K562 (cell line): ENCODE measurements at regions not wholly inside any gene's neighbourhood (a gene's known extent, or its start where the extent isn't known, plus 50 kb on each side); places are given as distances from the start of the nearest gene placed in this dataset.

Experiments used
- ATAC-seq: fragments of 200-7000 bp; cut with Tn5 transposase; 3 replicates; pipeline ENCODE4 v1.9.1; 2020; ENCODE audit warnings: moderate library complexity
- BruUV-seq: library from RNA; stranded (reverse); fragments of 400-500 nt; replicated peaks from 2 replicates; lab custom pipeline; 2021; lab: Mats Ljungman, UMichigan
- CTCF ChIA-PET: fragments of 300-600 bp; formaldehyde crosslinking; extraction: SDS; loops from one replicate; lab custom pipeline; 2021; ENCODE audit warnings: low intra/inter-chr PET ratio; lab: Yijun Ruan, JAX
- POLR2A ChIA-PET: fragments of 300-600, 350-650 bp; sonication (Branson Sonifier 250); formaldehyde crosslinking; extraction: SDS; loops from one replicate; lab custom pipeline; 2021; ENCODE audit warnings: antibody characterized with exemption, inconsistent platforms; lab: Yijun Ruan, JAX
- DNase-seq, 4 experiments: peaks; one replicate each; pipeline versions ENCODE4 v3.0.0 to v3.0.0-alpha.2; 2011 to 2018; ENCODE audit warnings: low spot score in 3 of 4, mixed read lengths in 3 of 4; ENCODE audit errors: extremely low read depth in 1 of 4
- FAIRE-seq: peaks from 2 replicates; lab custom pipeline; 2011; peaks lifted over from hg19 to GRCh38; lab: Jason Lieb, UNC
- H2AFZ ChIP-seq: 2 replicates; pipeline ENCODE4 v1.6.0; 2011; ENCODE audit warnings: low read depth, low read length, control low read depth, inconsistent platforms
- H3K27ac ChIP-seq: fragments of 200-600 bp; 3 replicates; pipeline ENCODE4 v1.8.0; 2011; ENCODE audit warnings: low read depth, mild to moderate bottlenecking, control low read depth, inconsistent platforms, low read length, moderate library complexity, mixed read lengths; ENCODE audit errors: extremely low read depth
- H3K27me3 ChIP-seq, 2 experiments: fragments of 300-600 bp in 1 of 2; 2 replicates in 1 of 2; 3 replicates in 1 of 2; pipeline versions ENCODE4 v1.6.0 to v1.8.0; 2011; ENCODE audit warnings: inconsistent platforms in 2 of 2, low read length in 2 of 2, mild to moderate bottlenecking in 1 of 2, mixed read lengths in 1 of 2, moderate library complexity in 1 of 2; ENCODE audit not compliant: control insufficient read depth in 2 of 2, insufficient read depth in 2 of 2
- H3K36me3 ChIP-seq: fragments of 300-600 bp; 3 replicates; pipeline ENCODE4 v1.8.0; 2011; ENCODE audit warnings: mild to moderate bottlenecking, low read length, inconsistent platforms; ENCODE audit not compliant: control insufficient read depth, insufficient read depth
- H3K4me1 ChIP-seq, 2 experiments: fragments of 200-600 bp in 1 of 2; replicated peaks in 1 of 2; 2 replicates in 1 of 2; 3 replicates in 1 of 2; pipeline versions ENCODE4 v1.5.1 to v1.8.0; 2011; ENCODE audit warnings: inconsistent platforms in 2 of 2, low read length in 2 of 2, mild to moderate bottlenecking in 1 of 2, mixed read lengths in 1 of 2, moderate library complexity in 1 of 2; ENCODE audit not compliant: control insufficient read depth in 2 of 2, insufficient read depth in 2 of 2
- H3K4me2 ChIP-seq: 2 replicates; pipeline ENCODE4 v1.6.1; 2011; ENCODE audit warnings: low read length, control low read depth, inconsistent platforms, mixed read lengths; ENCODE audit not compliant: insufficient read depth
- H3K4me3 ChIP-seq: fragments of 200-600 bp; sonication (generic), shearing (Covaris generic); 2 replicates; pipeline ENCODE4 v1.5.1; 2016; ENCODE audit warnings: control low read depth, inconsistent platforms
- H3K79me2 ChIP-seq: fragments of 200-600 bp; 3 replicates; pipeline ENCODE4 v1.8.0; 2011; ENCODE audit warnings: low read length, inconsistent platforms; ENCODE audit not compliant: control insufficient read depth, insufficient read depth
- H3K9ac ChIP-seq, 2 experiments: 2 replicates each; pipeline versions ENCODE4 v1.6.0 to v1.6.1; 2011; ENCODE audit warnings: low read depth in 2 of 2, low read length in 2 of 2, control low read depth in 1 of 2, inconsistent platforms in 1 of 2, mild to moderate bottlenecking in 1 of 2, mixed read lengths in 1 of 2; ENCODE audit not compliant: insufficient read depth in 1 of 2
- H3K9me1 ChIP-seq: one replicate; pipeline ENCODE4 v1.6.0; 2011; ENCODE audit warnings: inconsistent platforms, mild to moderate bottlenecking, low read length, moderate library complexity; ENCODE audit not compliant: control insufficient read depth, insufficient read depth
- H3K9me3 ChIP-seq: replicated peaks from 2 replicates; pipeline ENCODE4 v1.5.1; 2011; ENCODE audit warnings: low read depth, low read length, inconsistent platforms; ENCODE audit not compliant: control insufficient read depth, insufficient read depth
- H4K20me1 ChIP-seq: replicated peaks from 2 replicates; pipeline ENCODE4 v1.6.1; 2011; ENCODE audit warnings: low read length, inconsistent platforms, mixed read lengths; ENCODE audit not compliant: control insufficient read depth, insufficient read depth
- ARNT ChIP-seq, 2 experiments: fragments of 450-650 bp; IDR thresholded peaks; 2 replicates each; pipeline ENCODE4 v1.6.1; 2016; ENCODE audit warnings: mild to moderate bottlenecking in 1 of 2
- BDP1 ChIP-seq: IDR thresholded peaks from 3 replicates; pipeline ENCODE4 v1.6.1; 2011; ENCODE audit not compliant: insufficient read length, insufficient read depth
- MED1 ChIP-seq: sonication (generic); formaldehyde crosslinking; IDR thresholded peaks from 2 replicates; pipeline ENCODE4 v1.8.1; 2023; ENCODE audit warnings: missing genetic modification reagents, borderline replicate concordance
- MIER1 ChIP-seq: fragments of 450-650 bp; IDR thresholded peaks from 2 replicates; pipeline ENCODE4 v1.6.1; 2016; ENCODE audit warnings: antibody characterized with exemption, mild to moderate bottlenecking, low read depth
- SRSF3 ChIP-seq: fragments of 200-400 bp; formaldehyde crosslinking; IDR thresholded peaks from 2 replicates; pipeline ENCODE4 v1.6.1; 2016; ENCODE audit warnings: mild to moderate bottlenecking, low read length, moderate library complexity; ENCODE audit not compliant: insufficient read depth
- SRSF7 ChIP-seq: fragments of 200-400 bp; formaldehyde crosslinking; optimal IDR thresholded peaks from 2 replicates; pipeline ENCODE3; 2017; ENCODE audit warnings: mild to moderate bottlenecking, low read depth, low read length
- WGBS: fragments of 100-300 bp; shearing (Covaris generic); methylation state at CpG from one replicate; pipeline ENCODE4 v1.1.6; 2016; ENCODE audit warnings: low coverage, mixed read lengths; ENCODE audit not compliant: insufficient coverage; ENCODE audit errors: missing lambda C conversion rate; 5-methylcytosine and 5-hydroxymethylcytosine counted together
- in situ Hi-C: fragments of 300-500 bp; cut with MboI; formaldehyde crosslinking; loops from 4 replicates; pipeline ENCODE4 v1.15.0; 2018; ENCODE audit warnings: inconsistent platforms, mixed read lengths
- intact Hi-C: fragments of 100-400 bp; cut with micrococcal nuclease; formaldehyde crosslinking; loops from 2 replicates; pipeline ENCODE4 v1.14.2; 2022
- TF ChIP-seq, protein P1 (sequence below): fragments of 250-450 bp; sonication (Bioruptor Pico); IDR thresholded peaks from 2 replicates; pipeline ENCODE4 v1.4.0; 2020; ENCODE audit warnings: borderline replicate concordance
- TF ChIP-seq, protein P2 (sequence below): fragments of 250-450 bp; sonication (Bioruptor Pico); IDR thresholded peaks from 2 replicates; pipeline ENCODE4 v1.4.0; 2020
- TF ChIP-seq, protein P3 (sequence below): IDR thresholded peaks from 2 replicates; pipeline ENCODE4 v1.6.1; 2011; ENCODE audit not compliant: insufficient read length; ENCODE audit errors: extremely low read depth
- TF ChIP-seq, protein P4 (sequence below): fragments of 450-650 bp; formaldehyde crosslinking; IDR thresholded peaks from 2 replicates; pipeline ENCODE4 v1.4.0; 2020; ENCODE audit warnings: mild to moderate bottlenecking, mixed read lengths

DNA sequence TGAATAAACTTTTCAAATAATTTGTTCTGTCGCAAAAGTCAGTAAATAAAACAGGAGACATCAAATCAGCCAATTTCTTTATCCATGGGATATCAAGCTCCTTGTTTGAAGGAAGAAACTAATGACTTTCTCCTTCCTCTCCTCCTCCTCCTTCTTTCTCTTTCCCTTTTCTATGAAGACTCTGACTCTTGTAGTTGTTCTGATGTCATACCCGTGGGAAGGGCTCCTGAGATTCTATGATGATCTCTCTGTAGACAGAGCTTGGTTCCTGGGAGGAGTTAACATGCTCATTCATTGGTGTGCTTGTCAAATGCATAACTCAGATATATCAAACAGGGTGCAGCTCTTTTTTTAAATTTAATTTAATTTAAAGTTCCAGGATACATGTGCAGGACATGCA is 118.7 kb upstream of the KCTD1 start (continued):
- TF ChIP-seq, protein P1, sequence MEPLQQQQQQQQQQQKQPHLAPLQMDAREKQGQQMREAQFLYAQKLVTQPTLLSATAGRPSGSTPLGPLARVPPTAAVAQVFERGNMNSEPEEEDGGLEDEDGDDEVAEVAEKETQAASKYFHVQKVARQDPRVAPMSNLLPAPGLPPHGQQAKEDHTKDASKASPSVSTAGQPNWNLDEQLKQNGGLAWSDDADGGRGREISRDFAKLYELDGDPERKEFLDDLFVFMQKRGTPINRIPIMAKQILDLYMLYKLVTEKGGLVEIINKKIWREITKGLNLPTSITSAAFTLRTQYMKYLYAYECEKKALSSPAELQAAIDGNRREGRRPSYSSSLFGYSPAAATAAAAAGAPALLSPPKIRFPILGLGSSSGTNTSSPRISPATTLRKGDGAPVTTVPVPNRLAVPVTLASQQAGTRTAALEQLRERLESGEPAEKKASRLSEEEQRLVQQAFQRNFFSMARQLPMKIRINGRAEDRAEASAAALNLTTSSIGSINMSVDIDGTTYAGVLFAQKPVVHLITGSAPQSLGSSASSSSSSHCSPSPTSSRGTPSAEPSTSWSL (CRISPR knock-in tag): no peak
- TF ChIP-seq, protein P2, sequence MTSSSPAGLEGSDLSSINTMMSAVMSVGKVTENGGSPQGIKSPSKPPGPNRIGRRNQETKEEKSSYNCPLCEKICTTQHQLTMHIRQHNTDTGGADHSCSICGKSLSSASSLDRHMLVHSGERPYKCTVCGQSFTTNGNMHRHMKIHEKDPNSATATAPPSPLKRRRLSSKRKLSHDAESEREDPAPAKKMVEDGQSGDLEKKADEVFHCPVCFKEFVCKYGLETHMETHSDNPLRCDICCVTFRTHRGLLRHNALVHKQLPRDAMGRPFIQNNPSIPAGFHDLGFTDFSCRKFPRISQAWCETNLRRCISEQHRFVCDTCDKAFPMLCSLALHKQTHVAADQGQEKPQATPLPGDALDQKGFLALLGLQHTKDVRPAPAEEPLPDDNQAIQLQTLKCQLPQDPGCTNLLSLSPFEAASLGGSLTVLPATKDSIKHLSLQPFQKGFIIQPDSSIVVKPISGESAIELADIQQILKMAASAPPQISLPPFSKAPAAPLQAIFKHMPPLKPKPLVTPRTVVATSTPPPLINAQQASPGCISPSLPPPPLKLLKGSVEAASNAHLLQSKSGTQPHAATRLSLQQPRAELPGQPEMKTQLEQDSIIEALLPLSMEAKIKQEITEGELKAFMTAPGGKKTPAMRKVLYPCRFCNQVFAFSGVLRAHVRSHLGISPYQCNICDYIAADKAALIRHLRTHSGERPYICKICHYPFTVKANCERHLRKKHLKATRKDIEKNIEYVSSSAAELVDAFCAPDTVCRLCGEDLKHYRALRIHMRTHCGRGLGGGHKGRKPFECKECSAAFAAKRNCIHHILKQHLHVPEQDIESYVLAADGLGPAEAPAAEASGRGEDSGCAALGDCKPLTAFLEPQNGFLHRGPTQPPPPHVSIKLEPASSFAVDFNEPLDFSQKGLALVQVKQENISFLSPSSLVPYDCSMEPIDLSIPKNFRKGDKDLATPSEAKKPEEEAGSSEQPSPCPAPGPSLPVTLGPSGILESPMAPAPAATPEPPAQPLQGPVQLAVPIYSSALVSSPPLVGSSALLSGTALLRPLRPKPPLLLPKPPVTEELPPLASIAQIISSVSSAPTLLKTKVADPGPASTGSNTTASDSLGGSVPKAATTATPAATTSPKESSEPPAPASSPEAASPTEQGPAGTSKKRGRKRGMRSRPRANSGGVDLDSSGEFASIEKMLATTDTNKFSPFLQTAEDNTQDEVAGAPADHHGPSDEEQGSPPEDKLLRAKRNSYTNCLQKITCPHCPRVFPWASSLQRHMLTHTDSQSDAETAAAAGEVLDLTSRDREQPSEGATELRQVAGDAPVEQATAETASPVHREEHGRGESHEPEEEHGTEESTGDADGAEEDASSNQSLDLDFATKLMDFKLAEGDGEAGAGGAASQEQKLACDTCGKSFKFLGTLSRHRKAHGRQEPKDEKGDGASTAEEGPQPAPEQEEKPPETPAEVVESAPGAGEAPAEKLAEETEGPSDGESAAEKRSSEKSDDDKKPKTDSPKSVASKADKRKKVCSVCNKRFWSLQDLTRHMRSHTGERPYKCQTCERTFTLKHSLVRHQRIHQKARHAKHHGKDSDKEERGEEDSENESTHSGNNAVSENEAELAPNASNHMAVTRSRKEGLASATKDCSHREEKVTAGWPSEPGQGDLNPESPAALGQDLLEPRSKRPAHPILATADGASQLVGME: no peak

DNA sequence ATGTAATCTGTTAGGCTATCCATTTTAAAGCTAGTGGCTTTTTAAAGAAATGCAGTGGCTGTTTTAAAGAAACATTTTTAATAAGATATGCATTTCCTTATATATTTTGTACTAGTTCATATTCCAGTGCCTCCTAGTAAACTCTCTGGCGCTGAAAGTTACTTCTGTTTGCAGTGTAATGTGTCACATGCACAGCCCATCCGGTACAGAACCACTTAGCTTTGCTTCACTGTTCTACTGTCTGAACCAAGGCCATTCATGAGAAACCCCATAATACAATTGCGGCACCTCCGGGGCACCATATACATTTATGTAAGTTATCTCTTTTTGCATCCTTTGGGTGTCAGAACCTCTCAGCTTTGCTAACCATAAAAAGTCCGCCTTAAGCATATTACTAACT is 114.6 kb upstream of the KCTD1 start:
- H3K79me2 ChIP-seq: no peaks in the 10 kb centered on the region
- H4K20me1 ChIP-seq: no peaks in the 10 kb centered on the region
- no peak overlapping the region for H2AFZ ChIP-seq
- 0% methylated on average over 5 of the region's 5 CpGs for WGBS
- POLR2A ChIA-PET: no interaction called here
- no peak overlapping the region for H3K4me3 ChIP-seq
- H3K9me1 ChIP-seq: no peaks in the 10 kb centered on the region
- in situ Hi-C loops: no loop called here
- no peak for FAIRE-seq
- ATAC-seq: no peak
- H3K4me2 ChIP-seq: no peak overlapping the region
- no peaks in the 10 kb centered on the region for H3K4me1 ChIP-seq
- no peak for DNase-seq
- CTCF ChIA-PET: no interaction called here
- intact Hi-C loops: no loop called here
- no peaks in the 10 kb centered on the region for H3K36me3 ChIP-seq
- H3K9me3 ChIP-seq: no peaks in the 10 kb centered on the region
- BruUV-seq: no TSS peak
- no peaks in the 10 kb centered on the region for H3K27me3 ChIP-seq
- H3K9ac ChIP-seq: no peak overlapping the region
- no peak overlapping the region for H3K27ac ChIP-seq
- TF ChIP-seq, protein P3, sequence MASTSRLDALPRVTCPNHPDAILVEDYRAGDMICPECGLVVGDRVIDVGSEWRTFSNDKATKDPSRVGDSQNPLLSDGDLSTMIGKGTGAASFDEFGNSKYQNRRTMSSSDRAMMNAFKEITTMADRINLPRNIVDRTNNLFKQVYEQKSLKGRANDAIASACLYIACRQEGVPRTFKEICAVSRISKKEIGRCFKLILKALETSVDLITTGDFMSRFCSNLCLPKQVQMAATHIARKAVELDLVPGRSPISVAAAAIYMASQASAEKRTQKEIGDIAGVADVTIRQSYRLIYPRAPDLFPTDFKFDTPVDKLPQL: no peak
- TF ChIP-seq SRSF7: no peak
- TF ChIP-seq, protein P4, sequence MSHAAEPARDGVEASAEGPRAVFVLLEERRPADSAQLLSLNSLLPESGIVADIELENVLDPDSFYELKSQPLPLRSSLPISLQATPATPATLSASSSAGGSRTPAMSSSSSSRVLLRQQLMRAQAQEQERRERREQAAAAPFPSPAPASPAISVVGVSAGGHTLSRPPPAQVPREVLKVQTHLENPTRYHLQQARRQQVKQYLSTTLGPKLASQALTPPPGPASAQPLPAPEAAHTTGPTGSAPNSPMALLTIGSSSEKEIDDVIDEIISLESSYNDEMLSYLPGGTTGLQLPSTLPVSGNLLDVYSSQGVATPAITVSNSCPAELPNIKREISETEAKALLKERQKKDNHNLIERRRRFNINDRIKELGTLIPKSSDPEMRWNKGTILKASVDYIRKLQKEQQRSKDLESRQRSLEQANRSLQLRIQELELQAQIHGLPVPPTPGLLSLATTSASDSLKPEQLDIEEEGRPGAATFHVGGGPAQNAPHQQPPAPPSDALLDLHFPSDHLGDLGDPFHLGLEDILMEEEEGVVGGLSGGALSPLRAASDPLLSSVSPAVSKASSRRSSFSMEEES (CRISPR knock-in tag): no peak
- no peak for TF ChIP-seq MED1
- no peak for TF ChIP-seq BDP1
- TF ChIP-seq MIER1: no peak
- TF ChIP-seq SRSF3: no peak
- TF ChIP-seq ARNT (IDR thresholded peaks at IDR 0.05): no peak
